Heart right ventricle (tissue), 16 donors: ENCODE measurements at regions not wholly inside any gene's neighbourhood (a gene's known extent, or its start where the extent isn't known, plus 50 kb on each side); places are given as distances from the start of the nearest gene placed in this dataset.

Experiments
- ATAC-seq, 8 donors: fragments of 200-7000 bp; cut with Tn5 transposase; one replicate each; pipeline ENCODE4 v1.9.1; 2020; ENCODE audit warnings: mild to moderate bottlenecking in 8 of 8, moderate library complexity in 8 of 8, moderate number of reproducible peaks in 1 of 8
- DNase-seq, 2 donors: peaks; one replicate each; pipeline ENCODE4 v3.0.0-alpha.2; 2020
- H3K27ac ChIP-seq, 10 donors: fragments of 200-600 bp; sonication (generic) in 2 of 10; one replicate each; pipeline versions ENCODE4 v1.5.0 to v1.8.0; 2020 to 2022; ENCODE audit warnings: mild to moderate bottlenecking in 3 of 10
- H3K27me3 ChIP-seq, 7 donors: fragments of 200-600 bp; one replicate each; pipeline ENCODE4 v1.8.0; 2021 to 2022; ENCODE audit warnings: mild to moderate bottlenecking in 2 of 7
- H3K36me3 ChIP-seq, 9 donors: fragments of 200-600 bp; sonication (generic) in 1 of 9; one replicate each; pipeline versions ENCODE4 v1.5.0 to v1.8.0; 2020 to 2022; ENCODE audit warnings: mild to moderate bottlenecking in 2 of 9
- H3K4me1 ChIP-seq, 9 donors: fragments of 200-600 bp; sonication (generic) in 1 of 9; one replicate each; pipeline versions ENCODE4 v1.5.0 to v1.8.0; 2020 to 2022; ENCODE audit warnings: mild to moderate bottlenecking in 4 of 9
- H3K4me3 ChIP-seq, 10 donors: fragments of 200-600 bp; sonication (generic) in 2 of 10; one replicate each; pipeline versions ENCODE4 v1.5.0 to v1.8.0; 2020 to 2022; ENCODE audit warnings: mild to moderate bottlenecking in 7 of 10, moderate library complexity in 2 of 10
- H3K9me3 ChIP-seq, 11 donors: fragments of 200-600 bp in 10 of 11; sonication (generic) in 2 of 11; one replicate each; pipeline versions ENCODE4 v1.5.0 to v1.8.0; 2013 to 2022; ENCODE audit warnings: mild to moderate bottlenecking in 2 of 11, control low read depth in 1 of 11, moderate library complexity in 1 of 11
- WGBS, 2 donors: extraction: QIAGEN DNeasy Blood & Tissue Kit; methylation state at CpG; one replicate each; pipeline ENCODE4 v1.1.7; 2013; ENCODE audit warnings: inconsistent platforms in 1 of 2; 5-methylcytosine and 5-hydroxymethylcytosine counted together
- intact Hi-C, 10 donors: fragments of 100-400 bp; cut with DNase I; formaldehyde crosslinking; loops; one replicate each; pipeline versions ENCODE4 v1.11.1 to v1.14.2; 2022
- TF ChIP-seq, protein P1 (sequence below), 9 donors: fragments of 200-600 bp; sonication (generic) in 2 of 9; IDR thresholded peaks; one replicate each; pipeline versions ENCODE4 v1.5.0 to v1.8.0; 2021 to 2022; ENCODE audit warnings: antibody characterized with exemption in 9 of 9, mild to moderate bottlenecking in 5 of 9, moderate library complexity in 1 of 9
- donor health status: Arrhythmogenic right ventricular cardiomyopathy.
- donor health status: ischemic (EF 13 %, LVEDD 7.1; RV severe dilation, severe dysfunction).
- donor health status: healthy with polysubstance abuse.
- donor health status: DM: no; HTN: yes; CAD: no.
- donor health status: DM: no; HTN: no; CAD: no.
- donor health status: ischemic (EF 25% LVEDD 6.9; RV normal size, moderate dysfunction).
- donor health status: ischemic (EF 25% LVEDD 5.7; RV mildly dilated, moderate dysfunction).
- donor health status: healthy.
- donor health status: DM: yes; HTN: yes; CAD: no.
- donor health status: Ischemic cardiomyopathy.
- donor health status: ischemic (EF 35%, LVEDD 5.7; RV mildly dilated, moderate dysfunction).
- donor health status: nonischemic (EF 11% LVEDD 7.7; RV severe dilation, severe dysfunction).
- donor health status: DM: yes; HTN: yes; CAD: no.
- donor health status: PGD.
- donor health status: ischemic (EF 29% LVEDD 5.4; RV normal size, mild dysfunction).
- donor health status: nonischemic (EF 23%, LVEDD 6.1; RV moderate dilation, normal function).

DNA sequence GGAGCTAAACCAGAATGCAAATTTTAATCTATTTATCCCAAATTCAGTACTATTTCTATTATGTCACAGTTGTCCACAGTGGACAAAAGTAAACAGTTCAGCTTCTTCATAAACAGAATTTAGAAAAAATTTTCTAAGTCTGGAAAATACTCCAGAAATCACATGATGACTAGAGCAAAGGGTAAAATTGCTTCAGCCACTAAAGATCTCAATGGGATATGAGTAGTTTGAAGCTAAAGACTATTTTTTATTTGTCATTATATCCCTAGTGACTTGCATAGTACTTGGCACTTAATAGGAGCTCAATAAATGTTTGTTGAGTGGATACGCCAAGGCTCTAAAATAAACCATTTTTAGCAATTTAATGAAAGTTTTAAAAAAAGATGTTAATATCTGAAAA, 354.3 kb upstream of the AGTR1 start:
- WGBS, 2 donors: 83 to 84% methylated on average over 1 of the region's 1 CpG
- ATAC-seq (no peak), DNase-seq (no peak)
- Histone ChIP-seq H3K36me3 (no peaks in the 10 kb centered on the region), H3K4me3 (no peak overlapping the region), H3K9me3 (peaks cover 0 to 9% (median under 1%) of the 10 kb centered on the region in 11 donors), H3K27me3 (no peaks in the 10 kb centered on the region), H3K27ac (no peak overlapping the region), H3K4me1 (no peaks in the 10 kb centered on the region)
- TF ChIP-seq, protein P1, sequence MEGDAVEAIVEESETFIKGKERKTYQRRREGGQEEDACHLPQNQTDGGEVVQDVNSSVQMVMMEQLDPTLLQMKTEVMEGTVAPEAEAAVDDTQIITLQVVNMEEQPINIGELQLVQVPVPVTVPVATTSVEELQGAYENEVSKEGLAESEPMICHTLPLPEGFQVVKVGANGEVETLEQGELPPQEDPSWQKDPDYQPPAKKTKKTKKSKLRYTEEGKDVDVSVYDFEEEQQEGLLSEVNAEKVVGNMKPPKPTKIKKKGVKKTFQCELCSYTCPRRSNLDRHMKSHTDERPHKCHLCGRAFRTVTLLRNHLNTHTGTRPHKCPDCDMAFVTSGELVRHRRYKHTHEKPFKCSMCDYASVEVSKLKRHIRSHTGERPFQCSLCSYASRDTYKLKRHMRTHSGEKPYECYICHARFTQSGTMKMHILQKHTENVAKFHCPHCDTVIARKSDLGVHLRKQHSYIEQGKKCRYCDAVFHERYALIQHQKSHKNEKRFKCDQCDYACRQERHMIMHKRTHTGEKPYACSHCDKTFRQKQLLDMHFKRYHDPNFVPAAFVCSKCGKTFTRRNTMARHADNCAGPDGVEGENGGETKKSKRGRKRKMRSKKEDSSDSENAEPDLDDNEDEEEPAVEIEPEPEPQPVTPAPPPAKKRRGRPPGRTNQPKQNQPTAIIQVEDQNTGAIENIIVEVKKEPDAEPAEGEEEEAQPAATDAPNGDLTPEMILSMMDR (IDR thresholded peaks at IDR 0.05): no peak
- intact Hi-C loops: no loop called here

DNA sequence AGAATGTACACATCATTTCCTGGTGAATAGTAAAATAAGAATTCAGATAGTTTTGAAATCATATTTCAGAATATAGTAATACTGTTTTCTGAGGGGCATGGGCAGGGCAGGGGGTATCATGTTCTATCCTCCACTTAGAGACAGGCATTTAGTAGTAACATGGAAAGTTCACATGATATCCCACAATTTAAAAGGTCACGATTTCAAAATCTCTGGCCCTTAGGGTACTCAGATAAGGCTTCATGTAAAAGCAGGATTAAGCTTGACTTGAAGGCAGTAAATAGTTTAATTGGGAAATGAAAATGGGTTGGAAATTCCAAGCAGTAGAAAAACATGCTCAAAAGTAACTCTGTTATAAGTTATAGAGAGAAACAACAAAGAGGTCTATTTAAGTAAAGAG, 353.2 kb upstream of the AGTR1 start:
- DNase-seq (no peak), ATAC-seq (peak in 1 of 8 donors; percentile 59)
- peaks cover 0 to 9% (median 0%) of the 10 kb centered on the region in 11 donors for H3K9me3 ChIP-seq
- no peak overlapping the region for H3K27ac ChIP-seq
- WGBS, 2 donors: 55 to 64% methylated on average over 1 of the region's 1 CpG
- H3K4me1 ChIP-seq: no peaks in the 10 kb centered on the region
- intact Hi-C loops: no loop called here
- no peak overlapping the region for H3K4me3 ChIP-seq
- H3K36me3 ChIP-seq: no peaks in the 10 kb centered on the region
- no peaks in the 10 kb centered on the region for H3K27me3 ChIP-seq
- TF ChIP-seq, protein P1 (IDR thresholded peaks at IDR 0.05): no peak

DNA sequence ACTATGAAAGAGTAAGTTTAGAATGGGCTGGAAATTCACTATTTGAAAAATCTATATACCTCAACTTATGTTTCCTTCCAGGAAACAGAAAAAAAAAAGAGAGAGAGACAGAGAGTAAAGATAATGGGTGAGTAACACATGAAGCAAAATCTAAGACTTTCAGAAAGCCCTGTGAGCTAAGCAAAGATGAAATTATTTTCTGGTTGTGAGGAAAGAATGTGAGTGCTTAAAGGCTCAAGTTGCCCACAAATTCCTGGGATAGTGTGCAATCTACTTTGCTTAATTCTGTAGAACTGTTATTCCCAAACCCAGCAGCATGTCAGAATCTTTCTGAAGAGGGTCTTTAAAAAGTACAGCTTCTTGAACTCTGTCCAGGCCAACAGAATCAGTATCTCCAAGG, 337.7 kb upstream of the AGTR1 start:
- no peak for DNase-seq
- H3K27me3 ChIP-seq: no peaks in the 10 kb centered on the region
- no peaks in the 10 kb centered on the region for H3K36me3 ChIP-seq
- ATAC-seq: no peak
- TF ChIP-seq, protein P1 (IDR thresholded peaks at IDR 0.05): no peak
- H3K4me3 ChIP-seq: no peak overlapping the region
- H3K27ac ChIP-seq: no peak overlapping the region
- intact Hi-C loops: no loop called here
- H3K4me1 ChIP-seq: no peaks in the 10 kb centered on the region
- no peaks in the 10 kb centered on the region for H3K9me3 ChIP-seq

DNA sequence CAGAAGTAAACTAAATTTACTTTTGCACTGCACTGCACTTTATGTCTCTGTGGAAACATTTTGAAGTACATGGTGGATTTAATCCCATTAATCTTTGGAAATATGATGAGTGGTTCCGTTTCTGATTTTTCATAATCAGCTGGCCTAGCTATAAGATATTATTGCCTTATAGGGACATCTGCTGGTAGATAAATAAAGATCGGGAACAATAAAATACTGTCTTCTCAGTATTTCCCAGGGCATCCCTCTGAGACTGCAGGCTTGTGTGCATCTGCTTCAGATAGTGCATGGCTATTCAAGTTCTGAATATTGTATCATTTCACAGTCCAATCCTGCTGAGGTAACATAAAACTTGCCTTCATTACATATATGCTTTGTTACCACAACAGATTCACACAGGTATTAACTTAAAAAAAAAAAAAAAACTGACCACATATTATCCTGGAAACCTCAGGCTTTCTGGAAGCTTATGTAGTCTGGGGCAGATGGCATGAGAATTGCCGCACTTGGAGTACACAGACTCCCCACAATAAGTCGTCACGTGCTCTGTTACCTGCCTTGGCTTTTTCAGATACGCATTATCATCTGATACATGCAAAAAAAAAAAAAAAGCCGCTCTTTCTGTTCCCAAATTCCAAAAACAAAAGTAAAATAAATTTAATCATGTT, 330.8 kb upstream of the AGTR1 start:
- DNase-seq: no peak
- Histone ChIP-seq H3K9me3 (peaks cover 0 to 3% (median 0%) of the 10 kb centered on the region in 11 donors), H3K36me3 (no peaks in the 10 kb centered on the region), H3K4me3 (no peak overlapping the region), H3K4me1 (no peaks in the 10 kb centered on the region), H3K27me3 (no peaks in the 10 kb centered on the region), H3K27ac (no peak overlapping the region)
- WGBS, 2 donors: 74 to 80% methylated on average over 7 of the region's 7 CpGs
- intact Hi-C loops: no loop called here
- no peak for ATAC-seq
- TF ChIP-seq, protein P1 (IDR thresholded peaks at IDR 0.05): no peak
